Posterior cingulate gyrus (tissue), 11 donors: ENCODE measurements at regions not wholly inside any gene's neighbourhood (a gene's known extent, or its start where the extent isn't known, plus 50 kb on each side); places are given as distances from the start of the nearest gene placed in this dataset.

Source experiments
- DNase-seq, 10 donors: peaks; one replicate each; pipeline versions ENCODE4 v3.0.0 to v3.0.0-alpha.2; 2020 to 2021; ENCODE audit warnings: mixed read lengths in 3 of 10
- intact Hi-C: fragments of 100-400 bp; cut with DNase I; formaldehyde crosslinking; loops from one replicate; pipeline ENCODE4 v1.15.1; 2023

DNA sequence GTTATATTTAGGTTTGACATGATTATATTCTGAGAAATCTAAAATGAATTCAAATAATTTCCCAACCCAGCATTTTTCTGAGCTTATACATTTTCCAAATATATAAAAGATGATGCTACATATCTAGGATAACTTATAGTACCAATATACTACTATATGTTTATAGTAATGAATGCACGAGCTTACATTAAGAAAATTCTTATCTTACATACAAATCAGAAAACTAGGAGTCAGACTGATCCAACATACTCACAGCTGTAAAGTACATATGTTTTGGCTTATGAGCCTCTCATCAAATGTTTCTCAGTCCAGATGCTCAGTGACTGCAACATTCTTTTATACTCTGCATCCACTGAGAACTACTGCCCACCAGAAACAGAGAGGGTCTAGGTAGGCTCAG lies 491.3 kb upstream of the KLF12 start:
- intact Hi-C loops = no loop called here

GRCh38 chr13:74623761-74624160 lies 489.6 kb upstream of the KLF12 start:
- no peak for DNase-seq
- intact Hi-C loops = no loop called here

More for the DNA sequence above, 491.3 kb upstream of the KLF12 start:
- DNase-seq = no peak

GRCh38 chr13:74622284-74622683 lies 488.1 kb upstream of the KLF12 start:
- intact Hi-C loops = no loop called here
- DNase-seq = no peak

DNA sequence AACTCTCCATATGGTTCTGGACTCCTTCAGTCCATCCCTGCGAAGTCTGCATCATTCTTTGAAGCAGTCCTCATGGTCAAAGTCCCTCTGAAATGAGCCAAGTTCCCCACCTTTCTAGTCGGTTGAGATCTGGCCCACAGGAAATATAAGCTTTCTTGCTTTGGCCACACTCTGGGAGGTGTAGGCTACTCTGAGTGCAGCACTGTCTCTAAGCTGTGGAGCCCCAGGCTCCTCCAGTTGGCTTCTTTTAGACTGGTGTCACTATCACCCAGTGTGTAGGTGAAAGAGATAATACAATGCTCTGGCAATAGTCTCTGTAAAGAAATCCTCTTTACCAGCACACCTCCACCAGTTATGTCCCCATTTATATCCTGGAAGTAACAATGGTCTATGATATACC lies 486.5 kb upstream of the KLF12 start:
- DNase-seq = no peak
- intact Hi-C loops = no loop called here

DNA sequence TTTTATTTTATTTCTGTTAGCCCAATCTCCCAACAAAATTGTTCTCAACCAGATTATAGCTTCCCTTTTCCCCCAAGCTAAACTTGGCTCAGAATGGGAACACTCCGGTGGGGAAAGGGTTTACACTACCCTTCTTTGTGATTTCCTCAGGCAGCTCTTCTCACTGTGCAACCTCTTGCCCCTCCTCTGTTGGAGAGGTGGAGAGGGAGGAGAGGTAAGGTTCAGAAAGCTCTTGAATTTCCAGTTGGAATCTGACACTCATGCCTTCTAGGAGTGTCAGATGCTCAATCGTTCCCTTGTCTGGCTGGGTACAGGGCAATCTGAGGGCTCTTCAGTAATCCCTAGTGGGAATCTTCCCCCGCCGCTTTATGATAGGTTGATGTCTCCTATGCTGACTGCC lies 486.1 kb upstream of the KLF12 start:
- intact Hi-C loops = no loop called here
- no peak for DNase-seq

GRCh38 chr13:74597526-74597925 lies 463.3 kb upstream of the KLF12 start:
- no peak for DNase-seq

DNA sequence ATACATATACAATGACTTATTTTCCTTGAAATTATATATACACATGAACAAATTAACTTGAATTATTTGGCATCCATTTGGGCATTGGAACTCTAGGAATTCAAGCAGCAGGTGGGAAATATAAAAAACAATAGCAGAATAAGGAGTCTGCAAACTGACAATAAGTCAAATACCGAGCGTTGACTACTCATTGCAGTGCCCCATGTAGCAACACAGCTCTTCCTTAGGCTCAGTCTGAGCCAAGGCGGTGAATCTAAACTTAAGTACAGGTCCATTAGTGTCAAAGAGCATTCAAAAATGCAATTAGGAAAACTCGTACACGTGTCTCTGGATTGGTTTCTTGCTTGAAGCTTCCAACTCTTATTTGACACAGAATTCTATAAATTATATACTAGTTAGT lies 462.5 kb upstream of the KLF12 start:
- intact Hi-C loops = no loop called here
- no peak for DNase-seq

More at GRCh38 chr13:74597526-74597925, 463.3 kb upstream of the KLF12 start:
- intact Hi-C loops = no loop called here

- intact Hi-C loops = no loop called here
- DNase-seq = no peak
Observed at GRCh38 chr13:74593688-74594087, 459.5 kb upstream of the KLF12 start.

DNA sequence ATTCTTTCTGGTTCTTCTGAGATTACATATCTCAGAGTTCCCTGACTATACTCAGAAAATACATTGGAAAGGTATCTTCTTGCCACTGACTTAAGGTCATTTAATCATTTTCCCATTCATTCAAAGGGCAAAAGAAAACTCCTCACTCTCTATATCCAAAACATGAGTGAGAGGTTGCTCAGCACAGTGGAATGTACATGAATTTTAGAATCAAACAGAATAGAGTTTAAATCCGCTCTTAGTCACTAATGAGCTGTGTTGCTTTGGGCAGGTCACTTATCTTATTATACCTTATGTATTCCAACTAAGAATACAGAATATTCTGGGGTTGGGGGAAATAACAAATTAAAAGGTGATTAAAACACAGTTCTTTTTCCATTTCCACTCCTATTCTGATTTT lies 452.6 kb upstream of the KLF12 start:
- intact Hi-C loops = no loop called here
- no peak for DNase-seq

DNA sequence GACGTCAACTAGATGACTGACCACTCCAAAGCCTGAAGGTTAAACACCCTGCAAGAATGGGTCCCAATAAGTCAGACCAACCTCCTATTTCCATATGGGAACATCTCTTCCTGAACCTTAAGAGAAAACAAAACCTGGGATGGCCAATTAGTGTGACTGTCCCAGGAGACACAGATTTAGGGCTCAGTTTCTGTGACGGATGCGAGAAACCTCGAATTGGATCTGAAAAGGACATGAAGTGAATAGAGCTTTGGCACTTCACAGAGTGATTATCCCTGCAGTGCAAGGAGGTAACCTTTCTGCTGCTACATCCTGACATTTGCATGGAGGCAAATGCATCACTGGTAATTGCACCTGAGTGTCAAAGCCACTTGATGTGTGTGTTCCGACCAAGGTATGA lies 442.2 kb upstream of the KLF12 start:
- intact Hi-C loops = loop anchor here (10.0 kb wide), 1 partner anchor 638 kb away; no protein-coding TSS in a partner anchor
- DNase-seq = no peak

DNA sequence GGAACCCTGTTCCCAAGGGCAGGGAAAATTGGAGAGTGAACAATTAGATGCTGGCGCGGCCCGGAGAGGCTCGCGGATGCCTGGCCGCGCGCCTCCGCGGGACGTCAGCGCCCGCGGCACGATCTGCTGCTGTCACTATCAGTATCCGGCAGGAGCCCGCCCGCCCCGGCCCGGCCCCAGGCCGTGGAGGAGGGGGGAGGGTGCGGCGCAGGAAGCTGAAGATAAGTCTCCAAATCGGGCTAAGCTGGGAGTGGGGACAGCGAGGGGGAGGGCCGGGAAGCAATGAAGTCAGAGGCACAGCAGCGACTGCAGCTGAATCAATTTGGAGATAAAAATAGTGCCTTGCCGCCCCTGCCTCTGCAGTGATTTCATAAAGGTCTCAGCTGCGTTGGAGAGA lies 441.5 kb upstream of the KLF12 start:
- peak; percentile 51 to 96 (median 76) for DNase-seq
- intact Hi-C loops = loop anchor here (10.0 kb wide), 1 partner anchor 639 kb away; no protein-coding TSS in a partner anchor

- intact Hi-C loops = loop anchor here (10.0 kb wide), 1 partner anchor 640 kb away; no protein-coding TSS in a partner anchor
- peak in 3 of 10 donors; percentile 11 to 72 (median 59) for DNase-seq
Observed at GRCh38 chr13:74574964-74575728, 440.9 kb upstream of the KLF12 start.

DNA sequence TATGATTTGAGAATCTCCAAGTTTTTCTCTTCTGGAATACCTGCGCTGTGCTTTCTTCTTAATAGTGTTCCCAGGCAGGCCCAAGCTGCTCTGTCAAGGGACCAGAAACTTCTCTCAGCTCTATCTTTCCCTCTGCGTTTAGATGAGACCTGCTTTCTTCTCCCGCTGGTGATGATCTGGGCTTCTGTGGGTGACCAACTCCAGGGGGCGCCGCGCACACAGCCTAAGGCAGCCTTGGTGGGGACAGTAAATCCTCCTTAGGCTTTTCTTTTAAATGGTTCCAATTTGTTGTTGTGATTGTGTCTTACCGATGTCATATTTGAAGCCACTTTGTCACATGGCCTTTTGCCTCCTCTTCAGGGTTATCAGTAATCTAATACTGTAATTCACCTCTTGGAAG lies 439.4 kb upstream of the KLF12 start:
- intact Hi-C loops = loop anchor here (10.0 kb wide), 1 partner anchor 641 kb away; no protein-coding TSS in a partner anchor
- DNase-seq = peak in 4 of 10 donors; percentile 10 to 78 (median 21)

GRCh38 chr13:74571811-74572210 lies 437.6 kb upstream of the KLF12 start:
- DNase-seq = no peak
- intact Hi-C loops = loop anchor here (10.0 kb wide), 1 partner anchor 643 kb away; no protein-coding TSS in a partner anchor

DNA sequence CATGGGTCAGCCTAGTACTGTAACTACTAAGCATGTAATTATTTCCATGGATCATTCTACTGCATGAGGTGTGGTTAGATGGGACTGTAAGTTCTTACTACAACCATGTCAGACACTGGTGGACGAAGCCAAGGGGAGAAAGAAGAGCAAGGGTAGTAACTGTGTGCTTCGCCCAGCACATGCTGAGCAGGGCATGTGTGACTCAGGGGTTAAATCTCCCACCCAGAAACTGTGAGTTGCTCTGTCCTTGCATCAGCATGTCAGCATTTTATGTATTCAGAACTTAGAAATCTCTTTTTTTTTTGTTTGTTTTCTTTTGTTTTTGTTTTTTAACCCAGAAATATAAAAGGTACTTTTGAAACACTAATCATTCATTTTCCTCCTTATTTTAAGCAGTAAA lies 436.6 kb upstream of the KLF12 start:
- intact Hi-C loops = loop anchor here (10.0 kb wide), 1 partner anchor 644 kb away; no protein-coding TSS in a partner anchor
- DNase-seq = no peak

GRCh38 chr13:74570046-74570445 lies 435.8 kb upstream of the KLF12 start:
- intact Hi-C loops = loop anchor here (10.0 kb wide), 1 partner anchor 645 kb away; no protein-coding TSS in a partner anchor

GRCh38 chr13:74569251-74569650 lies 435.0 kb upstream of the KLF12 start:
- no peak for DNase-seq
- intact Hi-C loops = no loop called here

More at GRCh38 chr13:74570046-74570445, 435.8 kb upstream of the KLF12 start:
- DNase-seq = no peak

DNA sequence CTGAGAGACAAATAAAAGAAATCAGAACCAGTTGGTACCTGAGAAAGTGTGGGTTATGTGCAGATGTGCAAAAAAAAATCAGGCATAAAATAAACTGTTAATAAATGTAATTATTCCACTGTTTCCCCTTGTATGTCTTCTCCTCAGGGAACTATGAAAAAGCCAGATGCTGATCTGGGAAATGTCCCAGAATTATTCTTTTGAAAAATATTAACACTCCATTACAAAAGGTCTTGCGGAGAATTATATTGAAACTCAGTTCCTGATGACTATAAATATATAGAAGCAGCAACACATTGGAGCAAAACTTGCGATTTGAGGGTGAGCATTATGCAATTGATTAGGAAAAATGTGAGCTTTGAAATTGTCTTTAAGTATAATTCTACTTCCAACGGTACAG lies 433.3 kb upstream of the KLF12 start:
- no peak for DNase-seq
- intact Hi-C loops = no loop called here

DNA sequence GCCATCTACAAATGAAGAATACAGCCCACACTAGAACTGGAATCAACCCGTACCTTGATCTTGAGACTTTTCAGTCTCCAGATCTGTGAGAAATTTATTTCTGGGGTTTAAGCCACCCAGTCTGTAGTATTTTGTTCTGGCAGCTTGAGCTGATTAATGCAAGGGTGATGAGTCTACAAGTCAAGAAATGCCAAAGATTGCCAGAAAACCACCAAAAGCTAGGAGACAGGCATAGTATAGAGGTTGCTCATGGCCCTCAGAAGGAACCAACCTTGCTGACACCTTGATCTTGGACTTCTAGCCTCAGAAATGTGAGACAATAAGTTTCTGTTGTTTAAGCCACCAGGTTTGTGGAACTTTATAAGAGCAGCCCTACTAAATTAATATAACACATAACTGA lies 428.2 kb upstream of the KLF12 start:
- intact Hi-C loops = no loop called here
- no peak for DNase-seq

GRCh38 chr13:74561155-74561554 lies 427.0 kb upstream of the KLF12 start:
- intact Hi-C loops = no loop called here
- no peak for DNase-seq

GRCh38 chr13:74560325-74560724 lies 426.1 kb upstream of the KLF12 start:
- intact Hi-C loops = no loop called here
- DNase-seq = no peak

DNA sequence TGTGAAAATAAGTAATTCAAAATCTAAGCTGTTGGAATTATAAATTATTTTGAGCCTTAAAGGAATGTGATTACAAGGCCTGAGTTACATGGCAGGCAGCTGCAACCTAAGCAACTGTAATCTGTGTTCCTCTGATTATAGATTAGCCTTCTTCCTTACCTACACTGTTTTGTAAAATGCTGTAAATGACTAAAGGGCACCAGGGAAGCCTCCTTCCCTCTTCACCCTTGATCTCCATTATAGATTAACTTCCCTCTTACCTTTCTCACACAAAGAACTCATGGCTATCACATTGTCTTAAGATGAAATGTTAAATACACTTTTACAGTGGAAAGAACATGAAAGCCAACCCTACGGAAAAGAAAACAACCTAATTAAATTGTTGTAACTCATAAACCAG lies 423.7 kb upstream of the KLF12 start:
- no peak for DNase-seq
- intact Hi-C loops = no loop called here
